Esophagus squamous epithelium (tissue), 5 donors: ENCODE measurements at regions not wholly inside any gene's neighbourhood (a gene's known extent, or its start where the extent isn't known, plus 50 kb on each side); places are given as distances from the start of the nearest gene placed in this dataset.

Source experiments
- DNase-seq: peaks from one replicate; lab custom pipeline; 2025; lab: John Stamatoyannopoulos, UW
- H3K27ac ChIP-seq, 4 donors: fragments of 200-600 bp; sonication (generic); one replicate each; pipeline ENCODE4 v1.5.1; 2016 to 2019; ENCODE audit warnings: mild to moderate bottlenecking in 1 of 4
- H3K27me3 ChIP-seq, 4 donors: fragments of 200-600 bp; sonication (generic); 1 replicate in 3 of 4; 2 replicates in 1 of 4; pipeline versions ENCODE4 v1.5.1 to v1.6.0; 2017 to 2021; ENCODE audit warnings: antibody characterized with exemption in 1 of 4
- H3K36me3 ChIP-seq, 3 donors: fragments of 200-600 bp; sonication (generic); one replicate each; pipeline ENCODE4 v1.5.1; 2016 to 2019
- H3K4me1 ChIP-seq, 3 donors: fragments of 200-600 bp; sonication (generic); one replicate each; pipeline ENCODE4 v1.5.1; 2017 to 2019
- H3K4me3 ChIP-seq, 4 donors: fragments of 200-600 bp; sonication (generic); 1 replicate in 3 of 4; 2 replicates in 1 of 4; pipeline ENCODE4 v1.5.1; 2016 to 2019; ENCODE audit warnings: mild to moderate bottlenecking in 2 of 4, moderate library complexity in 1 of 4
- H3K9me3 ChIP-seq, 3 donors: fragments of 200-600 bp; sonication (generic); one replicate each; pipeline ENCODE4 v1.5.1; 2016 to 2019
- CTCF ChIP-seq, 6 experiments: fragments of 450-650 bp in 4 of 6; fragments of 200-600 bp in 2 of 6; sonication (generic) in 2 of 6; IDR thresholded peaks; one replicate each; pipeline ENCODE4 v1.5.1; 2016 to 2019; ENCODE audit warnings: antibody characterized with exemption in 6 of 6, mild to moderate bottlenecking in 4 of 6, moderate library complexity in 4 of 6
- POLR2A ChIP-seq, 4 donors: fragments of 450-650 bp; IDR thresholded peaks; one replicate each; pipeline ENCODE4 v1.6.1; 2017; ENCODE audit warnings: antibody characterized with exemption in 4 of 4, mild to moderate bottlenecking in 4 of 4, moderate library complexity in 3 of 4
- WGBS, 2 donors: methylation state at CpG; one replicate each; pipeline ENCODE4 v1.1.5; 2018; 5-methylcytosine and 5-hydroxymethylcytosine counted together
- intact Hi-C: fragments of 100-400 bp; cut with DNase I; formaldehyde crosslinking; loops from one replicate; pipeline ENCODE4 v1.15.0; 2022
- donor health status: DM: yes; HTN: yes; CAD: no.

- Histone ChIP-seq H3K4me1 (no peaks in the 10 kb centered on the region), H3K4me3 (no peak overlapping the region), H3K36me3 (no peaks in the 10 kb centered on the region), H3K27me3 (no peaks in the 10 kb centered on the region), H3K27ac (no peak overlapping the region), H3K9me3 (peaks cover 0 to 5% (median 0%) of the 10 kb centered on the region in 3 donors)
- intact Hi-C loops: no loop called here
- no peak for DNase-seq
- no peak for TF ChIP-seq CTCF (IDR thresholded peaks at IDR 0.05)
- TF ChIP-seq POLR2A (IDR thresholded peaks at IDR 0.05): no peak
Observed at GRCh38 chr9:1580215-1580614, 434.9 kb upstream of the SMARCA2 start.

DNA sequence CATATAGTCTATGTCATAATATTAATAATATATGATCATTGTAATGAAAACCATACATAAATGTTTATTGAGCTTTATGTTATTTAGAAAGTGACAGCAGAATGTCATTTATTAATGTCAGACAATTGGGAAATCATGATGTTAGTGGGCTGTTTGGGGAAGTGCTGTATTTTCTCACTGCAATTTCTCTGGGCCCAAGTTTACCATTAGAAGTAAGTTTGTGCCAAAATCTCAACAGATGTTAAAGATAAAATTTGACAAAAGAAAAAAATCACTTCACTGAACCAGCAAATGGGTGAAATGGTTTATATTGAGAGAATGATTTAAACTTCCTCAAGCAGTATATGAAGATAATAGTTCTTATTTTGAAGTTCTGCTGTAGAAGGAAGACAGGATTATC lies 433.2 kb upstream of the SMARCA2 start:
- H3K36me3 ChIP-seq: no peaks in the 10 kb centered on the region
- no peaks in the 10 kb centered on the region for H3K27me3 ChIP-seq
- H3K4me1 ChIP-seq: no peaks in the 10 kb centered on the region
- no peak overlapping the region for H3K4me3 ChIP-seq
- TF ChIP-seq CTCF (IDR thresholded peaks at IDR 0.05): no peak
- TF ChIP-seq POLR2A (IDR thresholded peaks at IDR 0.05): no peak
- no peaks in the 10 kb centered on the region for H3K9me3 ChIP-seq
- H3K27ac ChIP-seq: no peak overlapping the region
- intact Hi-C loops: no loop called here
- no peak for DNase-seq

- no peak overlapping the region for H3K27ac ChIP-seq
- no peak for DNase-seq
- peaks cover 0 to 4% (median 0%) of the 10 kb centered on the region in 4 donors for H3K27me3 ChIP-seq
- H3K4me1 ChIP-seq: peaks cover 0 to 11% (median 0%) of the 10 kb centered on the region in 3 donors
- H3K4me3 ChIP-seq: no peak overlapping the region
- intact Hi-C loops: no loop called here
- no peaks in the 10 kb centered on the region for H3K36me3 ChIP-seq
- 15 to 47% methylated on average over 1 of the region's 1 CpG for WGBS, 2 donors
- no peaks in the 10 kb centered on the region for H3K9me3 ChIP-seq
- no peak for TF ChIP-seq CTCF (IDR thresholded peaks at IDR 0.05)
- no peak for TF ChIP-seq POLR2A (IDR thresholded peaks at IDR 0.05)
Observed at GRCh38 chr9:1591310-1591709, 423.8 kb upstream of the SMARCA2 start.

- DNase-seq: no peak
- Histone ChIP-seq H3K27me3 (no peaks in the 10 kb centered on the region), H3K36me3 (no peaks in the 10 kb centered on the region), H3K4me1 (no peaks in the 10 kb centered on the region), H3K4me3 (no peak overlapping the region), H3K27ac (no peak overlapping the region), H3K9me3 (no peaks in the 10 kb centered on the region)
- TF ChIP-seq CTCF (IDR thresholded peaks at IDR 0.05) (no peak), POLR2A (IDR thresholded peaks at IDR 0.05) (no peak)
- intact Hi-C loops: no loop called here
- WGBS, 2 donors: 53 to 76% methylated on average over 2 of the region's 2 CpGs
Observed at GRCh38 chr9:1598270-1598669, 416.9 kb upstream of the SMARCA2 start.

- no peak for DNase-seq
- no peaks in the 10 kb centered on the region for H3K27me3 ChIP-seq
- H3K4me3 ChIP-seq: no peak overlapping the region
- WGBS, 2 donors: 45 to 82% methylated on average over 2 of the region's 2 CpGs
- H3K4me1 ChIP-seq: no peaks in the 10 kb centered on the region
- H3K9me3 ChIP-seq: no peaks in the 10 kb centered on the region
- TF ChIP-seq POLR2A (IDR thresholded peaks at IDR 0.05) (no peak), CTCF (IDR thresholded peaks at IDR 0.05) (no peak)
- H3K27ac ChIP-seq: no peak overlapping the region
- no peaks in the 10 kb centered on the region for H3K36me3 ChIP-seq
- intact Hi-C loops: no loop called here
Observed at GRCh38 chr9:1599961-1600360, 415.2 kb upstream of the SMARCA2 start.
